NT2/D1 (cell line): ENCODE measurements at regions not wholly inside any gene's neighbourhood (a gene's known extent, or its start where the extent isn't known, plus 50 kb on each side); places are given as distances from the start of the nearest gene placed in this dataset.
"Not testable (repeated sequence)": the region's sequence is repeated elsewhere in the genome, so short reads cannot be mapped to it uniquely, and the experiment has no call there.

Experiments used
- SUZ12 ChIP-seq: IDR thresholded peaks from 2 replicates; pipeline ENCODE4 v1.6.1; 2011; ENCODE audit not compliant: insufficient read length, insufficient read depth; ENCODE audit errors: extremely low read depth
- ZNF274 ChIP-seq: IDR thresholded peaks from 2 replicates; pipeline ENCODE4 v1.6.1; 2011; ENCODE audit warnings: mild to moderate bottlenecking, low read depth, low read length

- not testable (repeated sequence) for TF ChIP-seq ZNF274, SUZ12
These were observed 465.1 kb upstream of the ZNF337 start for GRCh38 chr20:26161741-26162140.
